VCaP (cell line): ENCODE measurements at regions not wholly inside any gene's neighbourhood (a gene's known extent, or its start where the extent isn't known, plus 50 kb on each side); places are given as distances from the start of the nearest gene placed in this dataset.

Experiments used
- H3K27ac ChIP-seq: fragments of 450-650 bp; 2 replicates; pipeline ENCODE4 v1.5.1; 2017
- TF ChIP-seq, protein P1 (sequence below): fragments of 450-650 bp; conservative IDR thresholded peaks from 2 replicates; pipeline ENCODE4 v1.5.1; 2017; ENCODE audit warnings: mild to moderate bottlenecking, moderate library complexity

GRCh38 chr17:79537061-79537460, 73.8 kb downstream of the RBFOX3 start:
- TF ChIP-seq, protein P1, sequence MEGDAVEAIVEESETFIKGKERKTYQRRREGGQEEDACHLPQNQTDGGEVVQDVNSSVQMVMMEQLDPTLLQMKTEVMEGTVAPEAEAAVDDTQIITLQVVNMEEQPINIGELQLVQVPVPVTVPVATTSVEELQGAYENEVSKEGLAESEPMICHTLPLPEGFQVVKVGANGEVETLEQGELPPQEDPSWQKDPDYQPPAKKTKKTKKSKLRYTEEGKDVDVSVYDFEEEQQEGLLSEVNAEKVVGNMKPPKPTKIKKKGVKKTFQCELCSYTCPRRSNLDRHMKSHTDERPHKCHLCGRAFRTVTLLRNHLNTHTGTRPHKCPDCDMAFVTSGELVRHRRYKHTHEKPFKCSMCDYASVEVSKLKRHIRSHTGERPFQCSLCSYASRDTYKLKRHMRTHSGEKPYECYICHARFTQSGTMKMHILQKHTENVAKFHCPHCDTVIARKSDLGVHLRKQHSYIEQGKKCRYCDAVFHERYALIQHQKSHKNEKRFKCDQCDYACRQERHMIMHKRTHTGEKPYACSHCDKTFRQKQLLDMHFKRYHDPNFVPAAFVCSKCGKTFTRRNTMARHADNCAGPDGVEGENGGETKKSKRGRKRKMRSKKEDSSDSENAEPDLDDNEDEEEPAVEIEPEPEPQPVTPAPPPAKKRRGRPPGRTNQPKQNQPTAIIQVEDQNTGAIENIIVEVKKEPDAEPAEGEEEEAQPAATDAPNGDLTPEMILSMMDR: no peak
- no peak overlapping the region for H3K27ac ChIP-seq

- TF ChIP-seq, protein P1: no peak
- H3K27ac ChIP-seq: no peak overlapping the region
These were observed 74.5 kb downstream of the RBFOX3 start for GRCh38 chr17:79536212-79536840.

- H3K27ac ChIP-seq: no peak overlapping the region
- TF ChIP-seq, protein P1: no peak
These were observed 75.2 kb downstream of the RBFOX3 start for GRCh38 chr17:79535728-79536025.

DNA sequence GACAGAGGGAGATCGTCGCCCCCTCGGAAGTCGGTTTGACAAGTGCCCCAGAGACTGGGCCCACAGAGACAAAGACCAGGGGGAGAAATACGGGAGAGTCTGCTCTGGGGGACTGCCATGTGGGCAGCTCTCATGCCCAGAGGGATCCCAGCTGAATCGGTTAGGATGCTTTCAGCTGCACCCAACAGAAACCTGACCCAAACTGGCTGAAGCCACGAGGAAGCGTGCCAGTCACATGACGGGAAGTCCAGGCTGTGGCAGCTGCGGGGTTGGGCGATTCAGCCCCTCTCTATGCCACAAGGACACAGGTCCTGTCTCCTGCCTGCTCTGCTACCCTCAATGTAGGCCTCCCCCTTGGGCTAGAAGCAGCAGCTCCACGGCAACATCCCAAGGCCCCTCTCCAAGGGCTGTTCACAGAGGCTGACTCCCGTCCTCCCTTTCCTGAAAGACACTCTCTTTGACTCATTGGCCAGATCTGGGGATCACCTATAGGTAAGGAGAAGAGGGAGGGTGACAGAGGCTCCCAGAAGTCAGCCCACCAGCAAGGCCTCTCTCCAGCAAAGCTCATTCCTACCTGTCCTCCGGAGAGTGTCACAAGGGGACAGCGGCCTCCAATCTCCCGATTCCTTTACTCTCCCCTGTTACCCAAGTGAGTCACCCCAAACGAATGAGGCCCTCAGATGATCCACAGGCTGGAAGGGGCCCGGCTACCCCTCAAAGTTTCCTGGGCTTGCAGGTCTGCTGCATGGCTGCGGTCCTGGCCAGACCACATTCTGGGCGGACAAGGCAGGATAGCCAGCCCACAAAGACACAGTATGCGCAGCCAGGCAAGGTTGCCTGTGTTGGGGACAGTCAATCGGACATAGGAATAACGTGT, 75.8 kb downstream of the RBFOX3 start:
- no peak overlapping the region for H3K27ac ChIP-seq
- TF ChIP-seq, protein P1: no peak

- H3K27ac ChIP-seq: no peak overlapping the region
- TF ChIP-seq, protein P1: no peak
These were observed 76.7 kb downstream of the RBFOX3 start for GRCh38 chr17:79534111-79534510.

DNA sequence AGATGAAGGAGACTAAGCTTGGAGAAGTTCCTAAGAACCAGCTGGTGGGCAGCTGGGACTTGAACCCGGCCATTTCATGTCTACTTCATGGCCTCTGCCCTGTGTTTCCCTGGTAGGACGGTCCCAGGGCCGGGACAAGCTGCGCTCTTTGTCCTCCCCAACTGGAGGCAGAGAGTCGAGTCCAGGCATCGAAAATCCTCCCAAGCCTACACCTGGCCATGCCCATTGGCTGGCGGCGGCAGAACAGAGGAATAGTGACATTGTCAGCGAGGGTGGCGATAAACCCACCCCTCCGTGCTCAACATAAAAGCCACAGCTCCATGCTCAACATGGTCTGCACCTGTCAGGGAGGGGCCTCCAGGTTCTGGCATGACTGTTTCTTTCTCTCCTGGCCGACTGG, 77.7 kb downstream of the RBFOX3 start:
- TF ChIP-seq, protein P1: no peak
- H3K27ac ChIP-seq: no peak overlapping the region

DNA sequence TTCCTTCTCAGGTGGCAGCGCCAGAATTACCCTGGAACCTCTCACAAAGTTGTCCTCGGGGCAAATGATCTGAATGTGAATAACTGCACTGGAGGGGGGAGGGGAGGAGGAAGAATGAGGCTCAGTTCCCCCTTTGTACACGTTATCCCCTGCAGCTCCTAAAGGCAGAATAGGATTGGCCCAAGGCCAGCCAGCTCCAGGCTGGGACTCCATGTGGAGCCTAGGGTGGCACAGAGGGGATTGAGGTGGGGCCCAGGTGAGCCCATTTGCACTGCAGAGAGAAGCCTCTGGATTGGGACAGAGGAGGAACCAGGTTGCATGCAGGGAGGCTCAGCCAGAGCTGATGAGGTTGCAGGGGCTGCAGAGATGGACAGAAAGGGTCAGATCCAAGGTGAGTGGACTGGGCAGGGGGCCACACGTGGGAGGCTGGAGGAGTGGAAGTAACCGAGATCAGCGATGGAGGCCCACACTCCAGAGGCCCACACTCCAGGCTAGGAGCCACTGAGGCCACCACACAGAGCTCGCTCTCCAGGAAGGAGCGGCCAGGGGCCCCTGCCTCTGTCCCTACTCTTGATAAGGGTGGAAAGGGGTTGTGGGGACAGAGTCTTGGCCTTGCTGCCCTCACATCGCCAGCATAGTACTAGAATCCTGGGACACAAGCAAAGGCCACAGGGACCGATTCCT, 78.6 kb downstream of the RBFOX3 start:
- TF ChIP-seq, protein P1: no peak
- no peak overlapping the region for H3K27ac ChIP-seq
